ENCODE measurements at regions not wholly inside any gene's neighbourhood (a gene's known extent, or its start where the extent isn't known, plus 50 kb on each side); places are given as distances from the start of the nearest gene placed in this dataset.

- no peak for DNase-seq
These were observed 374.8 kb downstream of the MID1IP1 start for GRCh38 chrX:39176105-39176504.

- DNase-seq: no peak
These were observed 388.2 kb downstream of the MID1IP1 start for GRCh38 chrX:39189431-39189830.

GRCh38 chrX:39194673-39195072, 393.4 kb downstream of the MID1IP1 start:
- DNase-seq: no peak

GRCh38 chrX:39195156-39195555, 393.9 kb downstream of the MID1IP1 start:
- no peak for DNase-seq

GRCh38 chrX:39196192-39197102, 395.2 kb downstream of the MID1IP1 start:
- DNase-seq: peak; percentile 64

GRCh38 chrX:39199429-39199828, 398.2 kb downstream of the MID1IP1 start:
- DNase-seq: no peak

GRCh38 chrX:39201305-39201990, 400.2 kb downstream of the MID1IP1 start:
- DNase-seq: no peak

- no peak for DNase-seq
These were observed 401.4 kb downstream of the MID1IP1 start for GRCh38 chrX:39202641-39203040.

- DNase-seq: no peak
These were observed 402.2 kb downstream of the MID1IP1 start for GRCh38 chrX:39203427-39203826.

GRCh38 chrX:39204353-39204752, 403.1 kb downstream of the MID1IP1 start:
- DNase-seq: no peak

- DNase-seq: no peak
These were observed 403.7 kb downstream of the MID1IP1 start for GRCh38 chrX:39204945-39205344.

- DNase-seq: no peak
These were observed 404.2 kb downstream of the MID1IP1 start for GRCh38 chrX:39205467-39205866.

- DNase-seq: no peak
These were observed 405.3 kb downstream of the MID1IP1 start for GRCh38 chrX:39206399-39207145.

GRCh38 chrX:39211501-39211900, 410.2 kb downstream of the MID1IP1 start:
- DNase-seq: no peak

GRCh38 chrX:39212456-39212855, 411.2 kb downstream of the MID1IP1 start:
- no peak for DNase-seq

GRCh38 chrX:39214387-39215126, 413.3 kb downstream of the MID1IP1 start:
- DNase-seq: no peak

- DNase-seq: no peak
These were observed 419.7 kb downstream of the MID1IP1 start for GRCh38 chrX:39220952-39221351.

- no peak for DNase-seq
These were observed 421.3 kb downstream of the MID1IP1 start for GRCh38 chrX:39222346-39223113.

GRCh38 chrX:39226251-39226650, 425.0 kb downstream of the MID1IP1 start:
- no peak for DNase-seq

GRCh38 chrX:39227371-39227770, 426.1 kb downstream of the MID1IP1 start:
- DNase-seq: no peak

GRCh38 chrX:39238006-39238405, 436.7 kb downstream of the MID1IP1 start:
- no peak for DNase-seq

- DNase-seq: no peak
These were observed 440.9 kb downstream of the MID1IP1 start for GRCh38 chrX:39242187-39242586.
